GM03348 (cell line): ENCODE measurements at regions not wholly inside any gene's neighbourhood (a gene's known extent, or its start where the extent isn't known, plus 50 kb on each side); places are given as distances from the start of the nearest gene placed in this dataset.

ENCODE experiments used
- DNase-seq: peaks from one replicate; pipeline ENCODE4 v3.0.0; 2012; ENCODE audit warnings: low spot score

- no peak for DNase-seq
These were observed 156.5 kb upstream of the GDF10 start for GRCh38 chr10:47143473-47143872.

DNA sequence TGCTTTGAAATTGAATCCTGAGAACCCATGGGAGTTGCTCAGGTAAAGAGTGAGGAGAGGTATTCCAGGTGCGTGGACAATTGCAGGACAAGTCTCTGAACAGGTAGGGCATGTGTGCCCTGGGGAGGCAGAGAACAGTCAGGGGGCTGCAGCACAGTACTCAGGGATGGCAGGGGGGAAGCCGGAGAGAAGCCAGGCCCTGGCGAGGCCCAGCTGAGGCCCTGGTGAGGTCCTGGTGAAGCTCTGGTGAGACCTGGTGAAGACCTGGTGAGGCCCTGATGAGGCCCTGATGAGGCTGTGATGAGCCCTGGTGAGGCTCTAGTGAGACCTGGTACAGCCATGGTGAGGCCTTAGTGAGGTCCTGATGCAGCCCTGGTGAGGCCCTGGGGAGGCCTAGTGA is 155.5 kb upstream of the GDF10 start:
- DNase-seq: no peak

GRCh38 chr10:47145290-47145934 is 154.6 kb upstream of the GDF10 start:
- DNase-seq: no peak

DNA sequence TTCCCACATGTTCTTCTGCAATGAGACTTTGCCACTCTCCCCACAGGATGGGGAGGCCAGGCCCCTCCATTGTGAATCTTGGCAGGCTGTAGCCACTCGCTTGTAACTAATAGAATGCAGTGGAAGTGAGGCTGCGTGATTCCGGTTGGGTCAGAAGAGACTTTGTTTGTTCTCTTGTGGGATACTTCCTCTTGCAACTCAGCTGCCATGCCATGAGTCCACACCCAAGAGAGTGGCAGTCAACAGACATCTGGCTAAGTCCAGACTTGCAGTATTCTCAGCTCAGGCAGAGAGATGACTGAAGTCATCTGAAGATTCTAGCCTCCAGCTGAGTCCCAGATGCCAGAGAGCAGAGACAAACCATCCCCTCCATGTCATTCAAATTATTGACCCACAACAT is 153.4 kb upstream of the GDF10 start:
- no peak for DNase-seq

GRCh38 chr10:47147186-47147585 is 152.8 kb upstream of the GDF10 start:
- DNase-seq: no peak

- DNase-seq: no peak
These were observed 149.4 kb upstream of the GDF10 start for GRCh38 chr10:47150581-47150980.

DNA sequence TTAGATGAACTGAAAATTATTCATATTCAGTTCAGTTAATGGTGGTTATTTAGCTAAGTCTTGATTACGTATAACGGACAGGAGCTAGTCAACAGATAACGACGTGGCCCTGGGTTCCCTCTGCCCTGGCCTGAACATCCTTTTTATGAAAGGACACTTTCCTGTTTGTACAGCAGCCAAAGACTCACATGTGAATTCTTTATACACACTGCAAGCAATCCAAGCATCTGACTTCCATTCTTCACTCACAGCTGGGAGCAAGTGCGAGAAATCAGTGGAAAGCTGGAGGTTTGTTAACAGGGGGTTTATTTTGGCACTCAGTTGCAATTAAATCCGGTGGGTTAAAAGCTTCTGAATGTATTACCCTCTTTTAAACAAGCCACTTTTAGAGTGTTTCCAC is 148.1 kb upstream of the GDF10 start:
- no peak for DNase-seq

- DNase-seq: no peak
These were observed 147.1 kb upstream of the GDF10 start for GRCh38 chr10:47152861-47153349.

- no peak for DNase-seq
These were observed 145.2 kb upstream of the GDF10 start for GRCh38 chr10:47154762-47155161.

- DNase-seq: no peak
These were observed 143.1 kb upstream of the GDF10 start for GRCh38 chr10:47156873-47157272.

- DNase-seq: no peak
These were observed 141.6 kb upstream of the GDF10 start for GRCh38 chr10:47158116-47159071.

DNA sequence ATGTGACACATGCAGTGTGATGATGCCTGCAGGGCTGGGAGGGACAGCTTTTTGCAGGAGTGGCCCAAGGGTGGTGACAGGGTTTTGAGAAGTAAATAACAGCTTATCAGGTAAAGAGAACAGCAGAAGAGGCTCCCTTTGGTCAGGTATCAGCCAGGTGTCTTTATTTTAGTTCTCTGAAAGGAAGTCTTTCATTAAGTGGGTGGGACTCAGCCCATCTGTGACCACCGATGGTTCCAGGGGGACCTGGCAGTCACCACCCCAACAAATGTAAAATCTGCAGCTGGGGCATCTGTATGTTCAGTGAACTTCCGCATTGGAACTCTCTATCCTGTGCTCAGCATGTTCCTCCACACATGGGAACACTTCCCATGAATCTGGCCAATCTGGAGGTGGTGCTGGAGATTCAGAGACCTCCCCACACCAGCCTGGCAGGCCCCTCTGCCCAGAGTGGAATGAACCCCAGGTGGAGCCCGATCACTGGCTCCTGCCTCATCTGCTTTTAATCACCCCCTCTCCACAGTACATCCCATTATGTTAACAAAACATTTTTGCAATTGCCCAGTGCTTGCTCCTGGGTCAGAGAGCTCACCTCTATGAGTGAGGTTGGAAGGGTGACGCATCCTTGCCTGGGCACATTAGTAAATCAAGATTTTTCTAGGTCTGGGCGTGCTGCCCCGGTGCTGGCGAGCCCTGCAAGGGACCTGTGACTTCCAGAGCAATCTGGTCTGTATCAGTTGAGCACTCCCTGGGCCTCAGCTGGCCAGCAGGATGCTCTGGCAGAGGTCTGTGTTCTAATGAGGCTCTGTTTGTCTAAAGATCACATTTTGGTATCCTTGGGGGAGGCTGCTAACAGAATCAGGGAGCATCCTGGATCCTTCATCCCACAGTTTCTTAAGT is 140.4 kb upstream of the GDF10 start:
- no peak for DNase-seq

DNA sequence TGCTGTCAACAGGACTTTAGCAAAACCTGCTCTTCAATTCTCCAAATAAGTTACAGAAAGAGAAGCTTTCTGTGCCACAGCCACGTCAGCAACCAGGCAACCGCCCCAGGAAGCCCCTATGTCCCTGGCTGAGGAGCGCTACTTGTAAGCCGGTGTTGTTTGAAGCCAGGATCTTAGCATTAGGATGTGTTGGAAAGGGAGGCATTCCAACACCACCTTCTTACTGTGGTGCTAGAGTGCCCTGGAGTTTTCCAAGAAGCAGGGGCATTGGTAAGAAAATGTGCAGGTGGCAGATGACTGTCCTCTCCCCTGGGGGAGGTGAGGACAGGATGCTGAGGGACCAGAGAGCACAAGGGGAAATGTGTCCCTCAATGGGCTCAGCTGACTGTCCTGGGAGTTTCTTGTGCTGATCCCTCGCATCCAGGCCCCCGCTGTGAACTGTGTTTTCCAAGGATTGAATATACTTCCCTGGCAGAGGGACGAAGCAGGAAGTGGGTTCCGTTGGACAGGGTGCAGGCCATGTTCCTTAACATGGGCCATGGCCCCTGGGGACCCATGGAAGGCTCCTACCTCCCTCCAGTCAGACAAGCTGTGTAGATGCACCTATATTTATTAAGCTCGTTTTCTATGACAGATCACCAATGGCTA is 139.6 kb upstream of the GDF10 start:
- no peak for DNase-seq

DNA sequence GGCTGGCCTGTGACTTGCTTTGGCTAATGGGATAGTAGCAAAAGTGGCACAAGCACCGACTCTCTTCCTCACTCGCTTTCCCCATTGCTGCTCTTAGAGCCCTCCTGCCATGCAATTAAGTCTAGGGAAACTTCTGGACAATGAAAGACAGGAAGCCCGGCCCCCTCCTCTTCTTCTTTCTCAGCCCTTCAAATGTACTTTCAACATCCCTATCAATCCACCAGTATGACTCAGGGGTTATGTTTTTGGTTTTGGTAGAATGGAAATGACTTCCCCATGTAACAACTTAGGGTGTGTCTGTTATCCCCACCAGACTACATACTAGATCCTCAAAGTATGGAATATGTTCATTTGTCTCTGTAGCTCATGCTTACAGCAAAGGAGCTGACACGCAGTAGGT is 139.0 kb upstream of the GDF10 start:
- DNase-seq: no peak

DNA sequence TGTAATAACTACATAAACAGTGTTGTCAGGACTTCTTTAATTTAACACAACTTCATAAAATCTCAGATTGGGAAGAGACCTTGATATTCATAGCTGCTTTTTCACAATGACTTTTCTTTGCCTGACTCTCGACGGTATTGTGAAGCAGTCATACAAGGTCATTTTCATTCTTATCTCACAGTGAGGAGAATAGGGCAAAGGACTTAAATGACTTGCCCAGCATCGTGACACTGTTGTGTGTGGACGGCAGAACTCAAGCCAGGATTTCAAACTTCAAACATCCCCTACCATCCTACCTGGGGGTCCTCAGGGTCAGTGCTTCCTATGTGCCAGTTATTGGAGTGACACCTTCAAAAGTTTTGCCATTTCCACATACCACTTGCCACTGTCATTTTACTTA is 138.5 kb upstream of the GDF10 start:
- DNase-seq: no peak

DNA sequence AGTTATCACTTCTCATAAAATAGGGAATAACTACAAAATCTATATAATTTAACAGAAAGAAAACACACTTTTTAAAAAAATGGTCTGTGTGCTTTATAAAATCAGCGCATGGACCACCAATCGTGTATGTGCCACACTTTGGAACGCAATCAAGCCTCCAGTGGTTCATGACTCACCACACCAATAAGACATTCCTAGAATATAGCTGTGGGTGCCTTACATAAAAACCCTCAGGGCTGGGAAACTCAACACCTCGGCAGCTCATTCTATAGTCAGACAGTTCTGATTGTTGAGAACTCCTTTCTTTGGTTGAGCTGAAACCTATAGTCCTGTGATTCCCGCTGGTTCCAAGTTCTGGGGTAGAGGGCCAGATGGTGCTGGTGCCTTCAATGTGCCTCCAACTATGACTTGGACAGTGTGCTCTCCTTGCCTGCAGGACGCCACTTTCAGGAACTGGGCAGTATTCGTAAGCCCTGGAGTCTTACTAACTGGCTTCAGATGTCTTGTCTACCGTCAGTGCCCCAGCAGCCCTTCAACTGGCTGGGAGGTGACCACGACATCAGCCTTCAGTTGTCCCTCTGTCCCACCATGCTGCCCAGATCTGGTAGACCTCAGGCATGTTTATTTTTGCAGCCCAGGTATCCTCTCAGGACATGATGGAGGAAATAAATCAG is 135.7 kb upstream of the GDF10 start:
- peak; percentile 54 for DNase-seq

GRCh38 chr10:47164800-47165128 is 135.2 kb upstream of the GDF10 start:
- DNase-seq: no peak

- DNase-seq: no peak
These were observed 134.8 kb upstream of the GDF10 start for GRCh38 chr10:47165168-47165710.

DNA sequence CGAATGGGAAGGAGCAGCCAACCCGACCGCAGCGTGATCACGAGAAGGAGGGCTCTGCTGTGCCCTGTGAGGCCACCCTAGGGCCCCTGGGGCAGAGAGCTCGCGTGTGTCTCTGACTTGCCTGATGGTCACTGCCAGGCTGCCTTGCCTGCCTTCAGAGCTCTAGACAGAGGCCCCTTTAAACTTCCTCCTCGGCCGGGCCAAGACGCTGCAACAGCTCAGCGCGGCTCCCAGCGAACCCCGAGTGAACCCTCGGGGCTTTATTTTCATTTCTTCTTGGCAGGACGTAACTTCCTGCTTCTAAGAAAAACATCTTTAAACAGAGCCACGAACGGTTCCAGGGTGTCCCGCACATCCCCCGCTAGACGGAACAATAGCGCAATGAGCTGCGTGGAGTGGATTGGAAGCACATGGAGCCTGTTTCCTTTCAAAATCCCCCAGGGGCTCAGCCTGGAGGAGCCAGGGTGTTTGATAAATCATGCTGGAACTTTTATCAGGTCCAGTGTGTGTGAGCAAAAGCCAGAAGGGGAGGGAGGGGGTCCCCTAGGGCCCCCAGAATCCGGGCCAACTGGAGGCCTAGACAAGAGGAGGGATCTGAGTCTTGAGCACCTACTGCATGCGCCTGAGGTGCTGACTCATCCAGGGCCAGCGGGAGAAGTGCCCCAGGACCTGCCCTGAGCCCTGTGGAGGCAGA is 134.1 kb upstream of the GDF10 start:
- peak; percentile 54 for DNase-seq

DNA sequence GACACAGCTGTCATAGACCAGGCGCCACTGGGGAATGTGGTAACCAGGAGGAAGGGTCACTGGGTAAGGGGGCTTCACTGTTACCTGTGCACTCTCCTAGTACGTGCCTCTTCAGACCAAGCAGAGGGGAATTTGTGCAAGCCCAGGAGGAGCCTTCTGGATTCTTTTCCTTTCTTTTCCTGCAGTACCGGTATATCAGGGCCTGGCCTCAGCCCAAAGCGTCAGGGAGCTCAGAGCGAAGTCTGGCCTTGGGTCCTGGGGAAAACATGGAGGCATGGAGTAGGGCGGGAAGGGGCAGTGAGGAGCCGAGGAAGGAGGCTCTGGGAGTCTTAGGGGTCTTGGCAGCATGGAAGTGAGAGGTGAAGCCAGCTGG is 133.6 kb upstream of the GDF10 start:
- DNase-seq: no peak
